Astrocyte (in vitro differentiated cells and primary cell): ENCODE measurements at regions not wholly inside any gene's neighbourhood (a gene's known extent, or its start where the extent isn't known, plus 50 kb on each side); places are given as distances from the start of the nearest gene placed in this dataset.

Experiments used
- DNase-seq: peaks from one replicate; pipeline ENCODE4 v3.0.0-alpha.2; 2010; ENCODE audit warnings: low read depth
- FAIRE-seq: peaks from 2 replicates; lab custom pipeline; 2011; peaks lifted over from hg19 to GRCh38; lab: Jason Lieb, UNC
- H2AFZ ChIP-seq: 2 replicates; pipeline ENCODE4 v1.6.0; 2012; ENCODE audit warnings: low read depth, low read length, inconsistent platforms
- H3K27ac ChIP-seq: 2 replicates; pipeline ENCODE4 v1.5.1; 2011; ENCODE audit warnings: low read depth, low read length, inconsistent platforms
- H3K27me3 ChIP-seq: 2 replicates; pipeline ENCODE4 v1.6.0; 2011; ENCODE audit warnings: low read length, inconsistent platforms; ENCODE audit not compliant: insufficient read depth
- H3K36me3 ChIP-seq: 2 replicates; pipeline ENCODE4 v1.5.1; 2011; ENCODE audit warnings: low read length, inconsistent platforms; ENCODE audit not compliant: insufficient read depth
- H3K4me1 ChIP-seq: 2 replicates; pipeline ENCODE4 v1.5.1; 2011; ENCODE audit warnings: low read length, inconsistent platforms; ENCODE audit not compliant: insufficient read depth
- H3K4me2 ChIP-seq: 2 replicates; pipeline ENCODE4 v1.6.0; 2012; ENCODE audit warnings: low read length, inconsistent platforms
- H3K4me3 ChIP-seq: 2 replicates; pipeline ENCODE4 v1.5.1; 2011; ENCODE audit warnings: low read depth, mild to moderate bottlenecking, low read length, inconsistent platforms; ENCODE audit not compliant: insufficient read depth
- H3K79me2 ChIP-seq: 2 replicates; pipeline ENCODE4 v1.6.0; 2012; ENCODE audit warnings: mild to moderate bottlenecking, low read length, inconsistent platforms; ENCODE audit not compliant: insufficient read depth
- H3K9ac ChIP-seq: 2 replicates; pipeline ENCODE4 v1.6.0; 2012; ENCODE audit warnings: mild to moderate bottlenecking, low read length, inconsistent platforms
- H3K9me3 ChIP-seq: 2 replicates; pipeline ENCODE4 v1.5.1; 2012; ENCODE audit warnings: low read depth, mild to moderate bottlenecking, low read length, inconsistent platforms; ENCODE audit not compliant: insufficient read depth
- H4K20me1 ChIP-seq: 2 replicates; pipeline ENCODE4 v1.6.0; 2012; ENCODE audit warnings: low read length, inconsistent platforms; ENCODE audit not compliant: insufficient read depth
- H3K27ac Mint-ChIP-seq: one replicate; pipeline ENCODE4 v1.8.0; 2021; ENCODE audit warnings: mild to moderate bottlenecking, mixed read lengths; ENCODE audit not compliant: unreplicated experiment
- H3K27me3 Mint-ChIP-seq: one replicate; pipeline ENCODE4 v1.8.0; 2021; ENCODE audit warnings: low read depth, mixed read lengths; ENCODE audit not compliant: unreplicated experiment
- H3K36me3 Mint-ChIP-seq: one replicate; pipeline ENCODE4 v1.8.0; 2021; ENCODE audit warnings: low read depth, mixed read lengths; ENCODE audit not compliant: unreplicated experiment
- H3K4me1 Mint-ChIP-seq: one replicate; pipeline ENCODE4 v1.8.0; 2021; ENCODE audit warnings: low read depth, mixed read lengths; ENCODE audit not compliant: unreplicated experiment
- H3K4me3 Mint-ChIP-seq: one replicate; pipeline ENCODE4 v1.8.0; 2021; ENCODE audit warnings: mild to moderate bottlenecking, moderate library complexity, mixed read lengths; ENCODE audit not compliant: unreplicated experiment
- H3K9me3 Mint-ChIP-seq: one replicate; pipeline ENCODE4 v1.8.0; 2021; ENCODE audit warnings: mild to moderate bottlenecking, mixed read lengths; ENCODE audit not compliant: unreplicated experiment
- EZH2 ChIP-seq: IDR thresholded peaks from 2 replicates; pipeline ENCODE4 v1.6.1; 2012; ENCODE audit warnings: mild to moderate bottlenecking, low read length, inconsistent platforms; ENCODE audit not compliant: insufficient read depth
- TF ChIP-seq, protein P1 (sequence below): IDR thresholded peaks from 2 replicates; pipeline ENCODE4 v1.5.1; 2011; ENCODE audit warnings: low read depth, mild to moderate bottlenecking, inconsistent platforms, low read length, moderate library complexity; ENCODE audit not compliant: insufficient read depth

DNA sequence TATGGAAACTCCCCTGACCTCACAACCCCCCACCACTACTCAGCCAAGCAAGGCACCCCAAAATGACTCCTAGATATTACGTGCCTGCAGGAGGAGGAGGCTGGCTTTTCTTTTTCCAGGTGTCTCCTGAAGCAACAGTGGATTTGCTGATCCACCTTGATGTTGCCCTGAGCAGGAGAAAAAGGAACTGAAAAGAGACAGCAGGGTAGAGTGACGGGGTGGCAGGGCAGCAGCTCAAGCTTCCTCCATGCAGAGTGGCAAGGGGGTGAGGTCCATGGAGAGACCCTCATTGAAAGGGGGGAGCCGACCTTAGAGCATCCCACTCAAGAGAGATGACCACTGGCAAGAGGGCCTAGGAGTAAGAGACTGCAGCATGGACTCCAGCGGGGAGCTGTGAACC is 112.0 kb upstream of the SIRPA start:
- H3K4me1 ChIP-seq, result no peaks in the 10 kb centered on the region
- H2AFZ ChIP-seq, result no peak overlapping the region
- no peaks in the 10 kb centered on the region for H3K36me3 ChIP-seq
- Mint-ChIP-seq H3K27me3 (peaks cover 53% of the 10 kb centered on the region), H3K4me1 (peaks cover 2% of the 10 kb centered on the region), H3K4me3 (no peak overlapping the region), H3K27ac (no peak overlapping the region), H3K36me3 (no peaks in the 10 kb centered on the region), H3K9me3 (peaks cover 3% of the 10 kb centered on the region)
- H4K20me1 ChIP-seq, result no peaks in the 10 kb centered on the region
- TF ChIP-seq, protein P1, sequence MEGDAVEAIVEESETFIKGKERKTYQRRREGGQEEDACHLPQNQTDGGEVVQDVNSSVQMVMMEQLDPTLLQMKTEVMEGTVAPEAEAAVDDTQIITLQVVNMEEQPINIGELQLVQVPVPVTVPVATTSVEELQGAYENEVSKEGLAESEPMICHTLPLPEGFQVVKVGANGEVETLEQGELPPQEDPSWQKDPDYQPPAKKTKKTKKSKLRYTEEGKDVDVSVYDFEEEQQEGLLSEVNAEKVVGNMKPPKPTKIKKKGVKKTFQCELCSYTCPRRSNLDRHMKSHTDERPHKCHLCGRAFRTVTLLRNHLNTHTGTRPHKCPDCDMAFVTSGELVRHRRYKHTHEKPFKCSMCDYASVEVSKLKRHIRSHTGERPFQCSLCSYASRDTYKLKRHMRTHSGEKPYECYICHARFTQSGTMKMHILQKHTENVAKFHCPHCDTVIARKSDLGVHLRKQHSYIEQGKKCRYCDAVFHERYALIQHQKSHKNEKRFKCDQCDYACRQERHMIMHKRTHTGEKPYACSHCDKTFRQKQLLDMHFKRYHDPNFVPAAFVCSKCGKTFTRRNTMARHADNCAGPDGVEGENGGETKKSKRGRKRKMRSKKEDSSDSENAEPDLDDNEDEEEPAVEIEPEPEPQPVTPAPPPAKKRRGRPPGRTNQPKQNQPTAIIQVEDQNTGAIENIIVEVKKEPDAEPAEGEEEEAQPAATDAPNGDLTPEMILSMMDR, result no peak
- no peak for TF ChIP-seq EZH2
- H3K27me3 ChIP-seq, result peaks cover 26% of the 10 kb centered on the region
- H3K9ac ChIP-seq, result no peak overlapping the region
- H3K27ac ChIP-seq, result no peak overlapping the region
- H3K4me2 ChIP-seq, result no peak overlapping the region
- FAIRE-seq (no peak), DNase-seq (no peak)
- no peak overlapping the region for H3K4me3 ChIP-seq
- no peaks in the 10 kb centered on the region for H3K9me3 ChIP-seq
- no peaks in the 10 kb centered on the region for H3K79me2 ChIP-seq

- Mint-ChIP-seq H3K27ac (no peak overlapping the region), H3K4me3 (no peak overlapping the region), H3K36me3 (no peaks in the 10 kb centered on the region), H3K4me1 (peaks cover 2% of the 10 kb centered on the region), H3K27me3 (peaks cover 43% of the 10 kb centered on the region), H3K9me3 (peaks cover 3% of the 10 kb centered on the region)
- no peak overlapping the region for H3K4me2 ChIP-seq
- no peaks in the 10 kb centered on the region for H3K4me1 ChIP-seq
- no peak for FAIRE-seq
- TF ChIP-seq EZH2, result no peak
- TF ChIP-seq, protein P1, result no peak
- H3K9ac ChIP-seq, result no peak overlapping the region
- H3K9me3 ChIP-seq, result no peaks in the 10 kb centered on the region
- H3K79me2 ChIP-seq, result no peaks in the 10 kb centered on the region
- DNase-seq, result no peak
- H4K20me1 ChIP-seq, result no peaks in the 10 kb centered on the region
- H3K36me3 ChIP-seq, result no peaks in the 10 kb centered on the region
- no peak overlapping the region for H2AFZ ChIP-seq
- H3K4me3 ChIP-seq, result no peak overlapping the region
- H3K27ac ChIP-seq, result no peak overlapping the region
- H3K27me3 ChIP-seq, result peaks cover 19% of the 10 kb centered on the region
These were observed 113.0 kb upstream of the SIRPA start for GRCh38 chr20:1782181-1782580.

DNA sequence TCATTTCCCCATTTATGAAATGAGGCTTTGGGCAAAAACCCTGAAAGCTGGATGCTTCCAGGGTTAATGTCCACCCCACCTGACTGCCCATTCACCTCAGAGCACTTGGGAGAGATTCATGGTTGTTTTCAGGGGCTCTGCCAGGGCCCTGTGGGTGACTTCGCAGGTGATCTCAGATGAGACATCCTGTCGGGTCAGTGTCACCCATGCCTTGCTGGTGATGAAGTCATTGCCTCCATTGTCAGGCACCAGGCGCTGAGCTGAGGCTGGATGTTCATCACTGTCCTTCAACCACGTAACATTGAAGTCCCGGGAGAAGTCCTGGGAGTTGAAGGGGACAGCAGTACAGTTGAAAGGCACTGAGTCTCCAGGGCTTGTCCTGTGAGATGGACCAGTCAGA is 115.6 kb upstream of the SIRPA start:
- Histone ChIP-seq H3K4me2 (no peak overlapping the region), H4K20me1 (no peaks in the 10 kb centered on the region), H3K79me2 (peaks cover 12% of the 10 kb centered on the region), H3K27ac (no peak overlapping the region), H3K9ac (no peak overlapping the region), H3K4me1 (peaks cover 9% of the 10 kb centered on the region), H2AFZ (no peak overlapping the region), H3K36me3 (no peaks in the 10 kb centered on the region), H3K27me3 (peaks cover 2% of the 10 kb centered on the region), H3K4me3 (no peak overlapping the region), H3K9me3 (no peaks in the 10 kb centered on the region)
- H3K4me3 Mint-ChIP-seq, result no peak overlapping the region
- peaks cover 11% of the 10 kb centered on the region for H3K4me1 Mint-ChIP-seq
- peaks cover under 1% of the 10 kb centered on the region for H3K36me3 Mint-ChIP-seq
- no peak for TF ChIP-seq EZH2
- TF ChIP-seq, protein P1, result no peak
- H3K27ac Mint-ChIP-seq, result no peak overlapping the region
- FAIRE-seq, result no peak
- no peak for DNase-seq
- H3K27me3 Mint-ChIP-seq, result peaks cover 25% of the 10 kb centered on the region
- peaks cover 3% of the 10 kb centered on the region for H3K9me3 Mint-ChIP-seq
